ENCODE measurements at regions not wholly inside any gene's neighbourhood (a gene's known extent, or its start where the extent isn't known, plus 50 kb on each side); places are given as distances from the start of the nearest gene placed in this dataset.
"Not testable (repeated sequence)": the region's sequence is repeated elsewhere in the genome, so short reads cannot be mapped to it uniquely, and the experiment has no call there.

- no peak for DNase-seq (ENCODE audit: low spot score)
- in situ Hi-C loops (cut with MboI; ENCODE audit: low sequenced_read_pairs, unreplicated experiment), result no loop called here
- TF ChIP-seq CTCF (IDR thresholded peaks at IDR 0.05; ENCODE audit: borderline replicate concordance, control extremely low read depth, extremely low read depth, insufficient read depth, missing control alignments), result no peak
Measured at GRCh38 chr7:73945022-73945421, 83.0 kb upstream of the ELN start.

GRCh38 chr7:73948287-73948686 lies 79.7 kb upstream of the ELN start:
- in situ Hi-C loops (cut with MboI; ENCODE audit: low sequenced_read_pairs, unreplicated experiment), result no loop called here
- no peak for TF ChIP-seq CTCF (IDR thresholded peaks at IDR 0.05; ENCODE audit: borderline replicate concordance, control extremely low read depth, extremely low read depth, insufficient read depth, missing control alignments)
- no peak for DNase-seq (ENCODE audit: low spot score)

GRCh38 chr7:73952266-73952665 lies 75.7 kb upstream of the ELN start:
- in situ Hi-C loops (cut with MboI; ENCODE audit: low sequenced_read_pairs, unreplicated experiment), result no loop called here
- no peak for TF ChIP-seq CTCF (IDR thresholded peaks at IDR 0.05; ENCODE audit: borderline replicate concordance, control extremely low read depth, extremely low read depth, insufficient read depth, missing control alignments)
- no peak for DNase-seq (ENCODE audit: low spot score)

- in situ Hi-C loops (cut with MboI; ENCODE audit: low sequenced_read_pairs, unreplicated experiment), result no loop called here
- DNase-seq (ENCODE audit: low spot score), result no peak
- TF ChIP-seq CTCF (IDR thresholded peaks at IDR 0.05; ENCODE audit: borderline replicate concordance, control extremely low read depth, extremely low read depth, insufficient read depth, missing control alignments), result no peak
Measured at GRCh38 chr7:73954181-73954580, 73.8 kb upstream of the ELN start.

- no peak for TF ChIP-seq CTCF (IDR thresholded peaks at IDR 0.05; ENCODE audit: borderline replicate concordance, control extremely low read depth, extremely low read depth, insufficient read depth, missing control alignments)
Measured at GRCh38 chr7:73954861-73955260, 73.1 kb upstream of the ELN start.

GRCh38 chr7:73960548-73960947 lies 67.4 kb upstream of the ELN start:
- TF ChIP-seq CTCF (IDR thresholded peaks at IDR 0.05; ENCODE audit: borderline replicate concordance, control extremely low read depth, extremely low read depth, insufficient read depth, missing control alignments), result no peak
- in situ Hi-C loops (cut with MboI; ENCODE audit: low sequenced_read_pairs, unreplicated experiment), result no loop called here
- no peak for DNase-seq (ENCODE audit: low spot score)

More at GRCh38 chr7:73954861-73955260, 73.1 kb upstream of the ELN start:
- DNase-seq (ENCODE audit: low spot score), result no peak
- in situ Hi-C loops (cut with MboI; ENCODE audit: low sequenced_read_pairs, unreplicated experiment), result no loop called here

- in situ Hi-C loops (cut with MboI; ENCODE audit: low sequenced_read_pairs, unreplicated experiment); DNase-seq (ENCODE audit: low spot score): not testable (repeated sequence)
Measured at GRCh38 chr7:73961991-73962390, 66.0 kb upstream of the ELN start.
